Astrocyte (in vitro differentiated cells and primary cell): ENCODE measurements at regions not wholly inside any gene's neighbourhood (a gene's known extent, or its start where the extent isn't known, plus 50 kb on each side); places are given as distances from the start of the nearest gene placed in this dataset.

Experiments
- EZH2 ChIP-seq: IDR thresholded peaks from 2 replicates; pipeline ENCODE4 v1.6.1; 2012; ENCODE audit warnings: mild to moderate bottlenecking, low read length, inconsistent platforms; ENCODE audit not compliant: insufficient read depth
- TF ChIP-seq, protein P1 (sequence below): IDR thresholded peaks from 2 replicates; pipeline ENCODE4 v1.5.1; 2011; ENCODE audit warnings: low read depth, mild to moderate bottlenecking, inconsistent platforms, low read length, moderate library complexity; ENCODE audit not compliant: insufficient read depth

DNA sequence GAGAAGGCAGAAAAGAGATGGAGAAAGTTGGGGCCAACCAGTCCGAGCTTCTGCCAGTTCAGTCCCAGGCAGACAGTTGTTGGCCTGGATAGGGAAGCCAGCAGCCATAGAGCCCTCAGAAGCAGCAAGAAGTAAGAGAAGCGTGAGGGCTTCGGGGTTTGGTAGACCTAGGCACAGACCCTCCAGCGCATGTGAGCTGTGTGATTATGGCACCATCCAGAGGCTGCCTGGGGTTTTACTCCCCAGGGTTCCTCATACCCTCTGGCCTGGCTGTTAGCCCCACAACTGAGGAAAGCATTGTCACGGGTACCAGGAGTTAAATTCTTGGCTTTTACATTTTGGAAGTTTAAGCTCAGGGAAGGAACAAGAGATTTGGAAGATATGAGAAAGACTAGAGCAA lies 93.7 kb upstream of the RAB6C start:
- TF ChIP-seq, protein P1, sequence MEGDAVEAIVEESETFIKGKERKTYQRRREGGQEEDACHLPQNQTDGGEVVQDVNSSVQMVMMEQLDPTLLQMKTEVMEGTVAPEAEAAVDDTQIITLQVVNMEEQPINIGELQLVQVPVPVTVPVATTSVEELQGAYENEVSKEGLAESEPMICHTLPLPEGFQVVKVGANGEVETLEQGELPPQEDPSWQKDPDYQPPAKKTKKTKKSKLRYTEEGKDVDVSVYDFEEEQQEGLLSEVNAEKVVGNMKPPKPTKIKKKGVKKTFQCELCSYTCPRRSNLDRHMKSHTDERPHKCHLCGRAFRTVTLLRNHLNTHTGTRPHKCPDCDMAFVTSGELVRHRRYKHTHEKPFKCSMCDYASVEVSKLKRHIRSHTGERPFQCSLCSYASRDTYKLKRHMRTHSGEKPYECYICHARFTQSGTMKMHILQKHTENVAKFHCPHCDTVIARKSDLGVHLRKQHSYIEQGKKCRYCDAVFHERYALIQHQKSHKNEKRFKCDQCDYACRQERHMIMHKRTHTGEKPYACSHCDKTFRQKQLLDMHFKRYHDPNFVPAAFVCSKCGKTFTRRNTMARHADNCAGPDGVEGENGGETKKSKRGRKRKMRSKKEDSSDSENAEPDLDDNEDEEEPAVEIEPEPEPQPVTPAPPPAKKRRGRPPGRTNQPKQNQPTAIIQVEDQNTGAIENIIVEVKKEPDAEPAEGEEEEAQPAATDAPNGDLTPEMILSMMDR, result no peak
- TF ChIP-seq EZH2, result no peak
